ENCODE measurements at regions not wholly inside any gene's neighbourhood (a gene's known extent, or its start where the extent isn't known, plus 50 kb on each side); places are given as distances from the start of the nearest gene placed in this dataset.

GRCh38 chr14:38790916-38791315 is 312.1 kb downstream of the SEC23A start:
- H3K36me3 Mint-ChIP-seq (ENCODE audit: low read depth), result no peaks in the 10 kb centered on the region
- H3K27ac Mint-ChIP-seq, result no peak overlapping the region
- no peak for DNase-seq
- no peaks in the 10 kb centered on the region for H3K9me3 Mint-ChIP-seq
- H3K4me3 Mint-ChIP-seq, result no peak overlapping the region
- no peaks in the 10 kb centered on the region for H3K4me1 Mint-ChIP-seq (ENCODE audit: low read depth)
- no peaks in the 10 kb centered on the region for H3K27me3 Mint-ChIP-seq (ENCODE audit: insufficient read depth)
- TF ChIP-seq CTCF (IDR thresholded peaks at IDR 0.05), result no peak

GRCh38 chr14:38789805-38790204 is 313.2 kb downstream of the SEC23A start:
- Mint-ChIP-seq H3K27me3 (ENCODE audit: insufficient read depth) (no peaks in the 10 kb centered on the region), H3K4me3 (no peak overlapping the region), H3K36me3 (ENCODE audit: low read depth) (no peaks in the 10 kb centered on the region), H3K9me3 (no peaks in the 10 kb centered on the region), H3K27ac (no peak overlapping the region), H3K4me1 (ENCODE audit: low read depth) (no peaks in the 10 kb centered on the region)
- no peak for TF ChIP-seq CTCF (IDR thresholded peaks at IDR 0.05)
- DNase-seq, result no peak

GRCh38 chr14:38788060-38788459 is 315.0 kb downstream of the SEC23A start:
- no peak for DNase-seq
- H3K9me3 Mint-ChIP-seq, result no peaks in the 10 kb centered on the region
- H3K27ac Mint-ChIP-seq, result no peak overlapping the region
- H3K4me1 Mint-ChIP-seq (ENCODE audit: low read depth), result no peaks in the 10 kb centered on the region
- H3K27me3 Mint-ChIP-seq (ENCODE audit: insufficient read depth), result no peaks in the 10 kb centered on the region
- no peak for TF ChIP-seq CTCF (IDR thresholded peaks at IDR 0.05)
- no peaks in the 10 kb centered on the region for H3K36me3 Mint-ChIP-seq (ENCODE audit: low read depth)
- H3K4me3 Mint-ChIP-seq, result no peak overlapping the region

GRCh38 chr14:38786921-38787320 is 316.1 kb downstream of the SEC23A start:
- Mint-ChIP-seq H3K4me1 (ENCODE audit: low read depth) (no peaks in the 10 kb centered on the region), H3K9me3 (no peaks in the 10 kb centered on the region), H3K4me3 (no peak overlapping the region), H3K27ac (no peak overlapping the region), H3K36me3 (ENCODE audit: low read depth) (no peaks in the 10 kb centered on the region), H3K27me3 (ENCODE audit: insufficient read depth) (no peaks in the 10 kb centered on the region)
- no peak for TF ChIP-seq CTCF (IDR thresholded peaks at IDR 0.05)
- DNase-seq, result no peak

- no peaks in the 10 kb centered on the region for H3K36me3 Mint-ChIP-seq (ENCODE audit: low read depth)
These were observed 325.6 kb downstream of the SEC23A start for GRCh38 chr14:38777401-38777800.

More at GRCh38 chr14:38777401-38777800, 325.6 kb downstream of the SEC23A start:
- Mint-ChIP-seq H3K27me3 (ENCODE audit: insufficient read depth) (no peaks in the 10 kb centered on the region; the same call in 1 of the 2 replicates), H3K9me3 (no peaks in the 10 kb centered on the region), H3K27ac (no peak overlapping the region), H3K4me3 (no peak overlapping the region), H3K4me1 (ENCODE audit: low read depth) (no peaks in the 10 kb centered on the region)
- TF ChIP-seq CTCF (IDR thresholded peaks at IDR 0.05), result no peak
- no peak for DNase-seq

All from HFFc6 (cell line).